HK-2 (cell line): ENCODE measurements at regions not wholly inside any gene's neighbourhood (a gene's known extent, or its start where the extent isn't known, plus 50 kb on each side); places are given as distances from the start of the nearest gene placed in this dataset.
"Not testable (repeated sequence)": the region's sequence is repeated elsewhere in the genome, so short reads cannot be mapped to it uniquely, and the experiment has no call there.

Experiments used
- DNase-seq: peaks from one replicate; pipeline ENCODE4 v3.0.0-alpha.2; 2018; ENCODE audit not compliant: unreplicated experiment

DNA sequence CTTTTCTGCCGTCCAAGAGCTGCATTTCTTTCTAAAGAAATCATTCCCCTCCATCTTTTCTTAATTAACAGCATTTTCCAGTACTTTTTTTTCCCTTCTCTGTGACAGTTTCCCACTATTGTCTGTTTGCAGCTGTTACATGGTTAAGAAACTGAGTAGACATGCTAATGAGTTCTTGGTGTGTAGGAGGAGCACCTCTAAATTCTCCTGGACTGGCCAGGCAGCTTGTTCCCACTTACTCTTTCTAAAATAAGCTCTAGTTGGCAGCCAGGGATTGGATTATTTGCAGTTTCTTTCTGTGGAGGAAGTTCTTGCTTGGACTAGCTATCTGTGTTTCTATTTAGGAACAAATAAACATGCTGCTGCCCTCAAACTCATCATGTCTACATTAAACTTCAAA is 235.1 kb upstream of the GAP43 start:
- DNase-seq: no peak

DNA sequence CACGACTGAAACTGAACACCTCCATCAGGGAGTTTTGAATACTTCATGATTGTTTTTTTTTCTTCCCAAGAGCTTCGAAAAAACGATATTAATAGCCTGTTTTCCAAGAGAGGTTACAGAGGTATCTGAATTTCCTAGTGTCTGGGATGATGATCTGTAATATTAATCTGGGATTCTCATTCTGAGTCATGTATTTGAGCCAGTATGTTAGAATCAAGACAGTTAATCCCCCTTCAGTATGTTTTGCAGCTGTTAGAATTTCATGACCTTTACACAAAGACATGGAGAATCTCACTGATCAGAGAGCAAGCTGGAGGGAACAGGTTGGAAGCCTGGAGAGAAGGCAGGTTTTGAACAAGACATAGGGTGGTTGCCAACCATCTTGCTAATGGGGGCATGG is 234.5 kb upstream of the GAP43 start:
- no peak for DNase-seq

DNA sequence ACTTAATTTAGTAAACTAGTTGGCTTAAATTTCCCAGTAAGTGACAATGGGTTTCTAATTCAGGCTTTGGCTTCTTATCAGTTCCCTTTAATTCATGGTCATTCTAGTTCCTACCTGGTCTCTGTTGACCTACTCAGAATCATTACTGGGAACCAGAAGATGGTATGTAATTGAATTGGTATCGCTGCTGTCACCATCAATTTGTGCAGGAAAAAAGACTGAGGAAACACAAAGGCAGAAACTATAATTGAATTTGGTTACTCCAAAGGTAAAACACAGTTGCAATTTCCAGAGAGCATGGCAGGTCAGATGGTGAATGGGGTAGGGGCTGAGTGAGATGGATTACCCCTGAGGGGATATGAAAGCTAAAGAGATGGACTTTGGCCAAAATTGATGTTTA is 226.5 kb upstream of the GAP43 start:
- no peak for DNase-seq

DNA sequence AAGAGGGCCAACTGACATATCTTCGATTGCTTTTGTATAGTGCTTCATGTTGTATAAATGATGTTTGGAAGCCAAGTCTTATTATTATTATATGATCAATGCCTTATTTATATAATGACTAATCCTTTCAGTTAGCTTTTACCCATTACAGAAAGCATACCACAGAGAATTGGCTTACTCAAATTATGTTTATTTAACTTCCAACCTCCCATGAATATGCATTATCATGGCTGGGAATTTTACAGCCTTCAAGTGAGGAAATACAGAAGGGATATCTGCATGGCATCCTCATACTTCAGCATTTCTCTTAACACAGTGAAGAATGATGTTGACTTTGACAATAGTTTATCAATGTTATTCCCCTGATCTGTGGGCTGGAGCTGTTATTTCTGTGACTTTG is 225.9 kb upstream of the GAP43 start:
- DNase-seq: no peak

GRCh38 chr3:115398506-115398905 is 224.8 kb upstream of the GAP43 start:
- no peak for DNase-seq

DNA sequence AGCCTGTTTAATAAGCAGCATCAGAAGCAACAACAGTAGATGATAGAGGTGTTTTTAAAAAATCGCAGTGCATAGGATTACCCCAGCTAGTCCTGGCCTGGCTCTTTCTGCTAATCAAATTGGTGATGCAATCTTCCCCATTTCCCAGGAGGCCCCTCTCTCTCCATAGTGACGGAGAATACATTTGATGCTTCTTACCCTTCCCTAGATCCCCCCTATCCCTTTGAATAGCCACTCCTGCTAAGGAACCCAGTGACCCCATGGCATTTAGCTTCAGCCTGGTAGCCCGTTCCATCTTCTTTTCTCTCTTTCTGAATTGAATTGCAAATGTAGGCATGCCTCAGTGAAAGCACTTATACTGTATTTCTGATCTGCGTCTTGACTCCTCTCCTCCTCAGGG is 223.6 kb upstream of the GAP43 start:
- no peak for DNase-seq

GRCh38 chr3:115401298-115401697 is 222.0 kb upstream of the GAP43 start:
- no peak for DNase-seq

GRCh38 chr3:115401851-115402501 is 221.3 kb upstream of the GAP43 start:
- no peak for DNase-seq

DNA sequence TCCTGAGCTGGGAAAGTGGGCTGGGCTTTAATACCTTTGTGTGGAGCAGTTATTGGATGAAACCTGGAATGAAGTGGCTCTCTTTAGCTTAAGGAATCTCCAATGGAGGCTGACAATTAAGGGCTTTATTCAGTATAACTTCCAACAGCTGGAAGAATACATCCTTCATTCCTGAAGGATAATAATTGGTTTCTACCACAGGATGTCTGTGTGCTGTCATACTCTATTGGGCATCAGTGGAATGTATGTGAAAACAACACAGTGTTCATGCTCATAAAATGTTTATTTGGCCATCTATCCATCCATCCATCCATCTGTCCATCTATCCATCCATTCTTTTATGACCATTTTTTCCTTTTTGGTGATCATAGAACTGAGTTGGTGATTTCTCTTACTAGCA is 220.7 kb upstream of the GAP43 start:
- no peak for DNase-seq

DNA sequence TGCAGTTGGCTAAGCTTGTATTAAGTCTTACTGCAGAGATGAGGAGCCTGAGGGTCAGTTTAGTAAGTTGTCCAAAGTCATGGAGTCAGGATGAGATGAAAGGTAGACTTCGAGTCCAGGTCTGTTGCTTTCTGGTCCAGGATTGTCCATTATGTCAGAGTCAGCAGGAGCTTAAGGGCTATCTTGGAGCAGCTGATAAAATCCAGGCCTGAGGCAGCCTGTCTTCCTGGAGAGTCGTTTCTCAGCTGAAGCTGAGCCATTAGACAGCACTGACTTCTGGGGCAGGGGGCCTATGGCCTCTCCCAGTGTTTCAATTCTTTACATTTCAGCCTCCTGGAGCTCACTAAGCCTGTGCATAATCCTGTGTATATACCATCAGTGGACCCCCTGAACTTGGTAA is 219.5 kb upstream of the GAP43 start:
- no peak for DNase-seq

GRCh38 chr3:115409596-115409995 is 213.7 kb upstream of the GAP43 start:
- no peak for DNase-seq

DNA sequence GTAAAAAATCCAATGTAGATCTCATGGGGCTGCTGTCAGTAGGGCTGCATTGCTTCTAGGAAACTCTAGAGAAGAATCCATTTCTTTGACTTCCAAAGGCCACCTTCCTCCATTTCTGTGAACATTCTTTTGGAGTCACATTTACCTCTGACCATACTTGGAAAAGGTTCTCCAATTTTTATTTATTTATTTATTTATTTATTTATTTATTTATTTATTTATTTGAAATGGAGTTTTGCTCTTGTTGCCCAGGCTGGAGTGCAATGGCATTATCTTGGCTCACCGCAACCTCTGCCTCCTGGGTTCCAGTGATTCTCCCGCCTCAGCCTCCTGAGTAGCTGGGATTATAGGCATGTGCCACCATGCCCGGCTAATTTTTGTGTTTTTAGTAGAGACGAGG is 208.7 kb upstream of the GAP43 start:
- DNase-seq: not testable (repeated sequence)

GRCh38 chr3:115415246-115415996 is 207.9 kb upstream of the GAP43 start:
- DNase-seq: no peak

GRCh38 chr3:115418583-115418982 is 204.7 kb upstream of the GAP43 start:
- DNase-seq: no peak

DNA sequence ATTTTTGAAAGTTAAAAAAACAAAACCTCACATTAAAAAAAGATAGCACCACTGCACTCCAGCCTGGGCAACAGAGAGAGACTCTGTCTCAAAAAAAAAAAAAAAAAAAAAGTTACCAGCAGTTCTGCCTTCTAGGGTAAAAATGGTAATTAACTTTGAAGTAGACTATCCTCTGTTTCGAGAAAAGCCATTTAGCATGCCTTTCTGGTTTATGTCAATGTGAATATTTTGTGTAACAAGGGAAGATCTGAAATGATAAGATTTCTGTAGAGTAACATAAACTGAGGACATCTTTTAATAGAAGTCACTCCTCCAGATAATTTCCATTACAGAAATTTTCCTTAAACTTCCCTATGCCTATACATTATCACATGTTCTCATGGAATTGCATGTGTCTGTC is 203.2 kb upstream of the GAP43 start:
- DNase-seq: no peak

GRCh38 chr3:115423170-115423569 is 200.1 kb upstream of the GAP43 start:
- DNase-seq: no peak

DNA sequence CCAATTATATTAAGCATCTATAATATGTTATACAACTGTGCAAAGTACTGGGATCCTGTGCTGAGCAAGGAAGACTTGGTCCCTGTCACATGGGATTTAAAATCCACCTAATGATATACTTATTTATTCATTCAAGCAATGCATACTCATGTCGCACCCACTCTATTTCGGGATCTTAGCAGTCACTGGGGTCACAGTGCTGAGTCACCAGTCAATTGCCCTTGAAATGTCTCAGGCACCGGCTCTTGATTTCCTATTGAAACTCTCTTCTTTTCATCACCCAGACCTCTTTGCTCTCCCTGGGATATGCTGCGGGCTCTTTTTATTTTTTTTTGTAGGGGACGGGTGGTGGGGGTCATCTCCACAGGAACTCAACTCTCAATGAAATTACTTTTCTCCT is 194.5 kb upstream of the GAP43 start:
- DNase-seq: no peak

DNA sequence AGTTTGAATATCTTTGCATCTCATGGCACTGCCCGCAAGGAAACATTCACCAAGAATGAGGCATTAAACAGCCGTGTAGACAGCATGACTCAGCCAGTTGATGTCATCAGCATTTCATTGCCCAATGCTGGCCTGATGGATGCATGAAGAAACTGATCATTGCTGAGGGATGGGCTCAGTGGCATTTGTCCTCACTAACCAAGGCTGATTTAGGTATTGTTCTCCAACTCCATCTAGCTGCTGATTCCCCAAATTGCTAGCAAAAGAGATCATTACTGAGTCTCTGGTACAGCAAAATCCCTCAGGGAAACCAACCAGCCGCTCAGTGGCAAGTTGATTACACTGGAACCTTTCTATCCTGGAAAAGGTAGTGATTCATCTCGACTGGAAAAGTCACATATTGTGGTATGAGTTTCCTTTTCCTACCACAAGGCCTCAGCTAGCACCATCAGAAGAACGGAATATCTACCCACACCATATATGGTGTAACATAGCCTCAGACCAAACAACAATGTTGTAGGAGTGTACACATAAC is 186.5 kb upstream of the GAP43 start:
- DNase-seq: peak; percentile 27

- no peak for DNase-seq
Observed at GRCh38 chr3:115438799-115439198, 184.5 kb upstream of the GAP43 start.

- no peak for DNase-seq
Observed at GRCh38 chr3:115445559-115445958, 177.8 kb upstream of the GAP43 start.

DNA sequence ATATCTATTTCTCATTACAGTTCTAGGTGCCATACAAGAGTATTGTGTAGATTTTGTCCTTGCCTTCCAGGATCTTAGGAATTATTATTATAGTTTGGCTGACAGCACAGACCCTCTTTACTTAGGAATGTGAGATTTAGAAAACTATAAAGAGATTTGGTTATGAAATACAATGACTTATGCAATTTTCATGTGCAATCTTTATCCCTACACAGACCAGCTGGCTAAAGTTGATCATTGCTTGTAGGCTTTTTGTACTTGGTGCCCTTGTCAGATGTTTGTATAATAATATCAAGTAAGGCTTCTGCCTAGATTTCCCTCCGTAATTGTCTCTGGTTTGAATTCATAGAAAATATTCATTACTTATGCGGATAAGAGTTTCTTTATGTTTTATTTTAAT is 174.5 kb upstream of the GAP43 start:
- DNase-seq: no peak

- no peak for DNase-seq
Observed at GRCh38 chr3:115450036-115450435, 173.3 kb upstream of the GAP43 start.

DNA sequence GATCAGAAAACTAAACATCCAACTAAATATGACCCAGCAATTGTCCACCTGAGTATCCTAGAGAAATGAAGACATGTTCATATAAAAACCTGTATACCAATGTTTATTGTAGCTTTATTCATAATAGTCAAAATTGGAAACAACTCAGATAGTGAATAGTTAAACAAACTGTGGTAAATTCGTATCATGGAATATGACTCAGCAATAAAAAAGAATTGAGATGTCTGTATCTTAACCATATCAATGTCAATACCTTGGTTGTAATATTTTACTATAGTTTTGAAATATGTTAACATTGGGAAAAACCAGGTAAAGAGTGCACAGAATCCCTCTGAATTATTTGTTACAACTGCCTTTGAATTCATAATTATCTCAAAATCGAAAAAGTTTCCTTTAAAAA is 159.3 kb upstream of the GAP43 start:
- DNase-seq: no peak

DNA sequence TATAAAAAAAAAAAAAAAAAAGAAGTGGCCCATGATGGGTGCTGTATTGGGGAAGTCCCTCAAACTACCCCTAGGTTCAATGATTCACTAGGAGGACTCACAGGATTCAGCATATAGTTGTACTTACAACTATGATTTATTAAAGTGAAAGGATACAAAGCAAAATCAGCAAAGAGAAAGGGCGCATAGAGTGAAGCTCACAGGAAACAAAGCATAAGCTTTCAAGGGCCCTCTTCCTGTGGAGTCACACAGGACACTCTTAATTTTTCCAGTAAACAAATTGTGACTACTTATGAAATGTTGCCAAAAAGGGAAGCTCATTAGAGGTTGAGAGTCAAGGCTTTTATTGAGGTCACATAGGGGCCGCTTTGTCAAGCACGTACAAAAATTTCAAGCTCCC is 153.7 kb upstream of the GAP43 start:
- no peak for DNase-seq
